ENCODE measurements at regions not wholly inside any gene's neighbourhood (a gene's known extent, or its start where the extent isn't known, plus 50 kb on each side); places are given as distances from the start of the nearest gene placed in this dataset.

GRCh38 chr1:219277304-219278105 lies 103.8 kb downstream of the LYPLAL1 start:
- H3K4me3 ChIP-seq (ENCODE audit: low read depth, low read length), result no peak overlapping the region
- DNase-seq (ENCODE audit: low read depth) (no peak), FAIRE-seq (no peak)
- H3K36me3 ChIP-seq (ENCODE audit: control insufficient read depth, insufficient read depth, low read length), result no peaks in the 10 kb centered on the region
- no peaks in the 10 kb centered on the region for H3K27me3 ChIP-seq (ENCODE audit: control insufficient read depth, insufficient read depth, low read length)
- TF ChIP-seq CTCF (IDR thresholded peaks at IDR 0.05; ENCODE audit: insufficient read depth, low read length, severe bottlenecking), result no peak

- Histone ChIP-seq H3K36me3 (ENCODE audit: control insufficient read depth, insufficient read depth, low read length) (no peaks in the 10 kb centered on the region), H3K4me3 (ENCODE audit: low read depth, low read length) (no peak overlapping the region), H3K27me3 (ENCODE audit: control insufficient read depth, insufficient read depth, low read length) (no peaks in the 10 kb centered on the region)
- FAIRE-seq (no peak), DNase-seq (ENCODE audit: low read depth) (no peak)
- no peak for TF ChIP-seq CTCF (IDR thresholded peaks at IDR 0.05; ENCODE audit: insufficient read depth, low read length, severe bottlenecking)
Observed at GRCh38 chr1:219276049-219276738, 102.5 kb downstream of the LYPLAL1 start.

GRCh38 chr1:219273088-219273686 lies 99.5 kb downstream of the LYPLAL1 start:
- Histone ChIP-seq H3K36me3 (ENCODE audit: control insufficient read depth, insufficient read depth, low read length) (no peaks in the 10 kb centered on the region), H3K4me3 (ENCODE audit: low read depth, low read length) (no peak overlapping the region), H3K27me3 (ENCODE audit: control insufficient read depth, insufficient read depth, low read length) (no peaks in the 10 kb centered on the region)
- DNase-seq (ENCODE audit: low read depth), result no peak
- no peak for TF ChIP-seq CTCF (IDR thresholded peaks at IDR 0.05; ENCODE audit: insufficient read depth, low read length, severe bottlenecking)
- FAIRE-seq, result no peak

- Histone ChIP-seq H3K4me3 (ENCODE audit: low read depth, low read length) (no peak overlapping the region), H3K36me3 (ENCODE audit: control insufficient read depth, insufficient read depth, low read length) (no peaks in the 10 kb centered on the region), H3K27me3 (ENCODE audit: control insufficient read depth, insufficient read depth, low read length) (no peaks in the 10 kb centered on the region)
- TF ChIP-seq CTCF (IDR thresholded peaks at IDR 0.05; ENCODE audit: insufficient read depth, low read length, severe bottlenecking), result no peak
- FAIRE-seq (no peak), DNase-seq (ENCODE audit: low read depth) (no peak)
Observed at GRCh38 chr1:219271818-219272535, 98.3 kb downstream of the LYPLAL1 start.

GRCh38 chr1:219269171-219269570 lies 95.5 kb downstream of the LYPLAL1 start:
- Histone ChIP-seq H3K36me3 (ENCODE audit: control insufficient read depth, insufficient read depth, low read length) (no peaks in the 10 kb centered on the region), H3K4me3 (ENCODE audit: low read depth, low read length) (no peak overlapping the region), H3K27me3 (ENCODE audit: control insufficient read depth, insufficient read depth, low read length) (no peaks in the 10 kb centered on the region)
- FAIRE-seq (no peak), DNase-seq (ENCODE audit: low read depth) (peak; percentile 15)
- no peak for TF ChIP-seq CTCF (IDR thresholded peaks at IDR 0.05; ENCODE audit: insufficient read depth, low read length, severe bottlenecking)
